Endothelial cell of umbilical vein (primary cell): ENCODE measurements at regions not wholly inside any gene's neighbourhood (a gene's known extent, or its start where the extent isn't known, plus 50 kb on each side); places are given as distances from the start of the nearest gene placed in this dataset.
"Not testable (repeated sequence)": the region's sequence is repeated elsewhere in the genome, so short reads cannot be mapped to it uniquely, and the experiment has no call there.

Experiments used
- BruUV-seq: library from RNA; stranded (reverse); fragments of 400-500 nt; replicated peaks from 2 replicates; lab custom pipeline; 2021; lab: Mats Ljungman, UMichigan
- CTCF ChIA-PET: fragments of 300-600, 350-600 bp; sonication (Branson Sonifier 250); formaldehyde crosslinking; loops from one replicate; lab custom pipeline; 2021; ENCODE audit warnings: antibody characterized with exemption, inconsistent platforms; lab: Charles Lee
- POLR2A ChIA-PET: fragments of 300-600, 350-600 bp; sonication (Branson Sonifier 250); formaldehyde crosslinking; loops from one replicate; lab custom pipeline; 2021; ENCODE audit warnings: antibody characterized with exemption, inconsistent platforms; lab: Charles Lee
- DNase-seq: peaks from one replicate; pipeline ENCODE4 v3.0.0-alpha.2; 2011; ENCODE audit warnings: low read depth, low spot score
- FAIRE-seq: peaks from 2 replicates; lab custom pipeline; 2011; peaks lifted over from hg19 to GRCh38; lab: Jason Lieb, UNC
- H2AFZ ChIP-seq: 2 replicates; pipeline ENCODE4 v1.6.0; 2012; ENCODE audit warnings: low read depth, low read length, control low read depth, inconsistent platforms
- H3K27ac ChIP-seq: 2 replicates; pipeline ENCODE4 v1.5.1; 2011; ENCODE audit warnings: low read depth, mild to moderate bottlenecking, control low read depth, low read length, moderate library complexity; ENCODE audit not compliant: insufficient read depth
- H3K27me3 ChIP-seq, 2 experiments: 2 replicates each; pipeline versions ENCODE4 v1.6.0 to v1.6.1; 2011; ENCODE audit warnings: low read length in 2 of 2, mixed read lengths in 1 of 2; ENCODE audit not compliant: control insufficient read depth in 2 of 2, insufficient read depth in 2 of 2
- H3K36me3 ChIP-seq, 2 experiments: 2 replicates in 1 of 2; 3 replicates in 1 of 2; pipeline ENCODE4 v1.5.1; 2011; ENCODE audit warnings: low read length in 2 of 2, mild to moderate bottlenecking in 1 of 2, moderate library complexity in 1 of 2; ENCODE audit not compliant: control insufficient read depth in 2 of 2, insufficient read depth in 2 of 2; ENCODE audit errors: extremely low read depth in 1 of 2
- H3K4me1 ChIP-seq: 3 replicates; pipeline ENCODE4 v1.5.1; 2011; ENCODE audit warnings: mild to moderate bottlenecking, low read length; ENCODE audit not compliant: control insufficient read depth, insufficient read depth; ENCODE audit errors: extremely low read depth
- H3K4me2 ChIP-seq: 2 replicates; pipeline ENCODE4 v1.6.1; 2011; ENCODE audit warnings: low read length, control low read depth, mixed read lengths; ENCODE audit not compliant: insufficient read depth
- H3K4me3 ChIP-seq, 3 experiments: fragments of 200-600 bp in 1 of 3; sonication (generic), shearing (Covaris generic) in 1 of 3; replicated peaks in 1 of 3; 2 replicates each; pipeline ENCODE4 v1.5.1; 2011 to 2016; ENCODE audit warnings: control low read depth in 3 of 3, low read length in 3 of 3, mild to moderate bottlenecking in 2 of 3, inconsistent platforms in 1 of 3, low read depth in 1 of 3, moderate library complexity in 1 of 3; ENCODE audit not compliant: insufficient read depth in 1 of 3
- H3K79me2 ChIP-seq: 2 replicates; pipeline ENCODE4 v1.6.0; 2012; ENCODE audit warnings: low read length, inconsistent platforms; ENCODE audit not compliant: control insufficient read depth, insufficient read depth
- H3K9ac ChIP-seq: replicated peaks from 2 replicates; pipeline ENCODE3; 2011; ENCODE audit warnings: low read length, control low read depth; ENCODE audit not compliant: insufficient read depth; ENCODE audit errors: extremely low read depth
- H3K9me1 ChIP-seq: replicated peaks from 3 replicates; pipeline ENCODE4 v1.6.0; 2011; ENCODE audit warnings: mild to moderate bottlenecking, low read length; ENCODE audit not compliant: control insufficient read depth, insufficient read depth; ENCODE audit errors: extremely low read depth
- H3K9me3 ChIP-seq: replicated peaks from 2 replicates; pipeline ENCODE4 v1.5.1; 2012; ENCODE audit warnings: low read length, inconsistent platforms; ENCODE audit not compliant: control insufficient read depth, insufficient read depth
- H4K20me1 ChIP-seq: replicated peaks from 2 replicates; pipeline ENCODE3; 2011; ENCODE audit warnings: mild to moderate bottlenecking, low read length; ENCODE audit not compliant: control insufficient read depth, insufficient read depth; ENCODE audit errors: extremely low read depth
- POLR2A ChIP-seq: IDR thresholded peaks from 2 replicates; pipeline ENCODE4 v1.6.1; 2012; ENCODE audit warnings: low read depth, mild to moderate bottlenecking, control low read depth, low read length
- dilution Hi-C: fragments of 300-500 bp; cut with MboI; formaldehyde crosslinking; loops from one replicate; pipeline ENCODE4 v1.15.0; 2019; ENCODE audit warnings: low sequenced_read_pairs; ENCODE audit not compliant: extremely low pct_ligation_motif_present
- intact Hi-C: fragments of 100-400 bp; cut with micrococcal nuclease; formaldehyde crosslinking; loops from one replicate; pipeline ENCODE4 v1.10.0; 2022
- TF ChIP-seq, protein P1 (sequence below): IDR thresholded peaks from 2 replicates; pipeline ENCODE4 v1.6.1; 2011; ENCODE audit not compliant: insufficient read depth, insufficient read length

DNA sequence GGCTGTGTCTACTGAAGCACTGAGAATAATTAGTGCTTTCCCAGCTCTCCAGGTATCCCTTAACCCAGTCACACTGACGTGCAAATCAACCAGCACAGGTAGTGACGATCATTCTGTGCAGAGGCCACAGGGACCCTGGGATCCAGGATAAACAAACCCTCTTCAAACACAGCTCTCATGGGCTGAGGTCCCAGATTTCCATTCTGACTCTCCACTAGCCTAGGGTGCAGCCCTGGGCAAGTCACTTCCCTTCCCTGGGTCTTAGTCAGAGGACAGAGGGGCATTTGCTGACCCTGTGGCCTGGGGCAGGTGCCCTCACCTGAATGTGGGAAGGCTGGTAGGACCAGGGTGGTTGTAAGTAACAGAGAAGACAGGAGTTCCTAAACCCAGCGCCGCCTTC is 724.7 kb downstream of the MATN1 start:
- no peaks in the 10 kb centered on the region for H3K36me3 ChIP-seq
- no peaks in the 10 kb centered on the region for H3K27me3 ChIP-seq
- no peak overlapping the region for H3K4me3 ChIP-seq
- ChIA-PET CTCF (no interaction called here), POLR2A (no interaction called here)
- no peak for TF ChIP-seq POLR2A
- TF ChIP-seq, protein P1, sequence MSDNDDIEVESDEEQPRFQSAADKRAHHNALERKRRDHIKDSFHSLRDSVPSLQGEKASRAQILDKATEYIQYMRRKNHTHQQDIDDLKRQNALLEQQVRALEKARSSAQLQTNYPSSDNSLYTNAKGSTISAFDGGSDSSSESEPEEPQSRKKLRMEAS: no peak
- no peaks in the 10 kb centered on the region for H3K4me1 ChIP-seq
- FAIRE-seq (no peak), DNase-seq (no peak)
- intact Hi-C loops (no loop called here), dilution Hi-C loops (no loop called here)
- H3K79me2 ChIP-seq: no peaks in the 10 kb centered on the region
- no peak overlapping the region for H2AFZ ChIP-seq
- H3K9me3 ChIP-seq: no peaks in the 10 kb centered on the region
- H4K20me1 ChIP-seq: no peaks in the 10 kb centered on the region
- no peak overlapping the region for H3K4me2 ChIP-seq
- BruUV-seq: no TSS peak
- no peak overlapping the region for H3K9ac ChIP-seq
- no peaks in the 10 kb centered on the region for H3K9me1 ChIP-seq
- no peak overlapping the region for H3K27ac ChIP-seq

DNA sequence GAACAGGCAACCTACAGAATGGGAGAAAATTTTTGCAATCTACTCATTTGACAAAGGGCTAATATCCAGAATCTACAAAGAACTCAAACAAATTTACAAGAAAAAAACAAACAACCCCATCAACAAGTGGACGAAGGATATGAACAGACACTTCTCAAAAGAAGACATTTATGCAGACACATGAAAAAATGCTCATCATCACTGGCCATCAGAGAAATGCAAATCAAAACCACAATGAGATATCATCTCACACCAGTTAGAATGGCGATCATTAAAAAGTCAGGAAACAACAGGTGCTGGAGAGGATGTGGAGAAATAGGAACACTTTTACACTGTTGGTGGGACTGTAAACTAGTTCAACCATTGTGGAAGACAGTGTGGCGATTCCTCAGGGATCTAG is 725.6 kb downstream of the MATN1 start:
- H3K27ac ChIP-seq, CTCF ChIA-PET, H3K79me2 ChIP-seq, POLR2A ChIA-PET, H4K20me1 ChIP-seq, H3K4me3 ChIP-seq, BruUV-seq, H2AFZ ChIP-seq, H3K4me1 ChIP-seq, H3K36me3 ChIP-seq, dilution Hi-C loops, H3K27me3 ChIP-seq, H3K9me3 ChIP-seq, H3K9me1 ChIP-seq, H3K9ac ChIP-seq, DNase-seq, intact Hi-C loops, FAIRE-seq, H3K4me2 ChIP-seq: not testable (repeated sequence)
